Astrocyte of the spinal cord (primary cell): ENCODE measurements at regions not wholly inside any gene's neighbourhood (a gene's known extent, or its start where the extent isn't known, plus 50 kb on each side); places are given as distances from the start of the nearest gene placed in this dataset.
"Not testable (repeated sequence)": the region's sequence is repeated elsewhere in the genome, so short reads cannot be mapped to it uniquely, and the experiment has no call there.

Experiments used
- DNase-seq: peaks from one replicate; pipeline ENCODE4 v3.0.0; 2011; ENCODE audit warnings: low read depth, low spot score
- H3K4me3 ChIP-seq: 2 replicates; pipeline ENCODE4 v1.5.1; 2011; ENCODE audit warnings: low read depth, mild to moderate bottlenecking, low read length, moderate library complexity
- CTCF ChIP-seq: IDR thresholded peaks from 2 replicates; pipeline ENCODE4 v1.5.1; 2012; ENCODE audit warnings: low read depth, mild to moderate bottlenecking, low read length, inconsistent platforms
- in situ Hi-C: cut with HindIII; loops from 2 replicates; pipeline ENCODE4 v1.10.0; 2017; ENCODE audit warnings: low sequenced_read_pairs

- TF ChIP-seq CTCF: no peak
- in situ Hi-C loops: no loop called here
- H3K4me3 ChIP-seq: no peak overlapping the region
- DNase-seq: no peak
These were observed 76.5 kb downstream of the OR13A1 start for GRCh38 chr10:45238896-45239295.

GRCh38 chr10:45239642-45240041 is 75.8 kb downstream of the OR13A1 start:
- no peak for TF ChIP-seq CTCF
- H3K4me3 ChIP-seq: no peak overlapping the region
- in situ Hi-C loops: no loop called here
- peak; percentile 49 for DNase-seq

GRCh38 chr10:45241865-45242520 is 73.4 kb downstream of the OR13A1 start:
- no peak for TF ChIP-seq CTCF
- H3K4me3 ChIP-seq: no peak overlapping the region
- no peak for DNase-seq
- in situ Hi-C loops: no loop called here

GRCh38 chr10:45243261-45243660 is 72.1 kb downstream of the OR13A1 start:
- DNase-seq: no peak
- no peak overlapping the region for H3K4me3 ChIP-seq
- in situ Hi-C loops: no loop called here
- TF ChIP-seq CTCF: no peak

- in situ Hi-C loops: no loop called here
- no peak for TF ChIP-seq CTCF
- no peak for DNase-seq
- no peak overlapping the region for H3K4me3 ChIP-seq
These were observed 68.9 kb downstream of the OR13A1 start for GRCh38 chr10:45246522-45246921.

GRCh38 chr10:45249978-45250693 is 65.3 kb downstream of the OR13A1 start:
- peak overlapping the region; percentile 22 for H3K4me3 ChIP-seq

GRCh38 chr10:45250694-45251075 is 64.7 kb downstream of the OR13A1 start:
- H3K4me3 ChIP-seq, DNase-seq, in situ Hi-C loops: not testable (repeated sequence)

More at GRCh38 chr10:45249978-45250693, 65.3 kb downstream of the OR13A1 start:
- DNase-seq: peak; percentile 74
- in situ Hi-C loops: no loop called here
- peak; percentile 47 for TF ChIP-seq CTCF
